SU-DHL-6 (cell line): ENCODE measurements at regions not wholly inside any gene's neighbourhood (a gene's known extent, or its start where the extent isn't known, plus 50 kb on each side); places are given as distances from the start of the nearest gene placed in this dataset.

ENCODE experiments used
- H2AFZ ChIP-seq: fragments of 200-600 bp; sonication (generic); 2 replicates; pipeline ENCODE4 v1.6.1; 2014; ENCODE audit warnings: low read depth, mild to moderate bottlenecking, moderate library complexity, mixed read lengths, antibody characterized with exemption, low read length; ENCODE audit not compliant: severe bottlenecking
- H3F3A ChIP-seq: fragments of 200-600 bp; shearing (Covaris generic); 2 replicates; pipeline ENCODE4 v1.6.0; 2016; ENCODE audit warnings: antibody characterized with exemption, mild to moderate bottlenecking; ENCODE audit not compliant: insufficient read depth
- H3K27ac ChIP-seq: fragments of 200-600 bp; sonication (generic); 2 replicates; pipeline ENCODE4 v1.5.1; 2016; ENCODE audit warnings: low read depth, mild to moderate bottlenecking, low read length, moderate library complexity, mixed read lengths
- H3K27me3 ChIP-seq: fragments of 200-600 bp; sonication (generic), shearing (Covaris generic); 2 replicates; pipeline ENCODE4 v1.6.0; 2014; ENCODE audit warnings: mild to moderate bottlenecking, low read length
- H3K36me3 ChIP-seq: fragments of 200-600 bp; sonication (generic); 2 replicates; pipeline ENCODE4 v1.6.1; 2014; ENCODE audit warnings: mild to moderate bottlenecking, low read length, mixed read lengths
- H3K4me2 ChIP-seq: fragments of 300-600, 200-600 bp; shearing (Covaris generic), sonication (generic); 2 replicates; pipeline ENCODE4 v1.6.0; 2014; ENCODE audit warnings: low read length, low read depth, mild to moderate bottlenecking; ENCODE audit not compliant: poor library complexity, severe bottlenecking
- H3K4me3 ChIP-seq: fragments of 200-600 bp; sonication (generic); 2 replicates; pipeline ENCODE4 v1.5.1; 2014; ENCODE audit warnings: antibody characterized with exemption, low read length, mild to moderate bottlenecking, mixed read lengths; ENCODE audit not compliant: insufficient read depth, poor library complexity, severe bottlenecking
- H3K79me2 ChIP-seq: fragments of 200-600 bp; sonication (generic); 2 replicates; pipeline ENCODE4 v1.6.1; 2014; ENCODE audit warnings: mild to moderate bottlenecking, low read length, moderate library complexity; ENCODE audit not compliant: insufficient read depth
- H3K9ac ChIP-seq: fragments of 200-600 bp; sonication (generic); 2 replicates; pipeline ENCODE4 v1.7.0; 2014; ENCODE audit warnings: mild to moderate bottlenecking, low read length
- H3K9me2 ChIP-seq: fragments of 200-600 bp; sonication (generic); replicated peaks from 2 replicates; pipeline ENCODE4 v1.6.1; 2014; ENCODE audit warnings: low read length; ENCODE audit not compliant: insufficient read depth
- H3K9me3 ChIP-seq: fragments of 200-600 bp; sonication (generic); 2 replicates; pipeline ENCODE4 v1.6.1; 2014; ENCODE audit warnings: low read length, mixed read lengths; ENCODE audit not compliant: insufficient read depth
- H4K20me1 ChIP-seq: fragments of 200-600 bp; sonication (generic); 2 replicates; pipeline ENCODE4 v1.6.1; 2014; ENCODE audit warnings: low read depth, mild to moderate bottlenecking, antibody characterized with exemption, low read length, moderate library complexity, mixed read lengths
- EZH2phosphoT487 ChIP-seq: fragments of 200-600 bp; sonication (generic), shearing (Covaris generic); conservative IDR thresholded peaks from 2 replicates; pipeline ENCODE4 v1.6.1; 2018; ENCODE audit warnings: mild to moderate bottlenecking, antibody characterized with exemption, low read length, moderate library complexity, mixed read lengths
- TF ChIP-seq, protein P1 (sequence below): fragments of 200-600 bp; sonication (generic); IDR thresholded peaks from one replicate; pipeline ENCODE4 v1.5.1; 2017; ENCODE audit warnings: antibody characterized with exemption, mild to moderate bottlenecking, low read length, moderate library complexity; ENCODE audit not compliant: insufficient read depth, poor library complexity, severe bottlenecking

DNA sequence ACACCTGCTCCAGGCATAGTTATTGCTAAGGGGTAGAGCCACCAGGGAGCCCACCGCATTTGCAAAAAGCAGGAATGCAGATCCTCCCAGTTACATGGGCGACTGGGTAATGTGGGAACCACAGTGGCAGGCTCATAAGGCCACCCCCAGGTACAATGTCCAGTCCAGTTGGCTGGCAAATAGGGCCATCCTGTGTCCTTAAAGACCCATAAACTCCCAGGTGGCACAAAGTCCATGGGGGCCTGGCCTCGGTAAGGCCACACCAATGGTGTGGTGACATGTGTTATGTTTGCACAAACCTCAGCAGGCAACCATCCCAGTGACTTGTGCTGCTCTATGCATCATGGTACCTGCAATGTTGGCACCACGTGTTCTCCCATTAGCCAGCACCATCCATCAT, 283.6 kb upstream of the GYPC start:
- no peaks in the 10 kb centered on the region for H3K79me2 ChIP-seq
- H3K9ac ChIP-seq, result no peak overlapping the region
- H4K20me1 ChIP-seq, result no peaks in the 10 kb centered on the region
- no peaks in the 10 kb centered on the region for H3K9me3 ChIP-seq
- H3K4me3 ChIP-seq, result no peak overlapping the region
- no peak overlapping the region for H3K4me2 ChIP-seq
- TF ChIP-seq, protein P1, sequence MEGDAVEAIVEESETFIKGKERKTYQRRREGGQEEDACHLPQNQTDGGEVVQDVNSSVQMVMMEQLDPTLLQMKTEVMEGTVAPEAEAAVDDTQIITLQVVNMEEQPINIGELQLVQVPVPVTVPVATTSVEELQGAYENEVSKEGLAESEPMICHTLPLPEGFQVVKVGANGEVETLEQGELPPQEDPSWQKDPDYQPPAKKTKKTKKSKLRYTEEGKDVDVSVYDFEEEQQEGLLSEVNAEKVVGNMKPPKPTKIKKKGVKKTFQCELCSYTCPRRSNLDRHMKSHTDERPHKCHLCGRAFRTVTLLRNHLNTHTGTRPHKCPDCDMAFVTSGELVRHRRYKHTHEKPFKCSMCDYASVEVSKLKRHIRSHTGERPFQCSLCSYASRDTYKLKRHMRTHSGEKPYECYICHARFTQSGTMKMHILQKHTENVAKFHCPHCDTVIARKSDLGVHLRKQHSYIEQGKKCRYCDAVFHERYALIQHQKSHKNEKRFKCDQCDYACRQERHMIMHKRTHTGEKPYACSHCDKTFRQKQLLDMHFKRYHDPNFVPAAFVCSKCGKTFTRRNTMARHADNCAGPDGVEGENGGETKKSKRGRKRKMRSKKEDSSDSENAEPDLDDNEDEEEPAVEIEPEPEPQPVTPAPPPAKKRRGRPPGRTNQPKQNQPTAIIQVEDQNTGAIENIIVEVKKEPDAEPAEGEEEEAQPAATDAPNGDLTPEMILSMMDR, result no peak
- no peak for TF ChIP-seq EZH2phosphoT487
- no peaks in the 10 kb centered on the region for H3F3A ChIP-seq
- H3K27ac ChIP-seq, result no peak overlapping the region
- no peaks in the 10 kb centered on the region for H3K9me2 ChIP-seq
- no peaks in the 10 kb centered on the region for H3K36me3 ChIP-seq
- no peak overlapping the region for H2AFZ ChIP-seq
- no peaks in the 10 kb centered on the region for H3K27me3 ChIP-seq

DNA sequence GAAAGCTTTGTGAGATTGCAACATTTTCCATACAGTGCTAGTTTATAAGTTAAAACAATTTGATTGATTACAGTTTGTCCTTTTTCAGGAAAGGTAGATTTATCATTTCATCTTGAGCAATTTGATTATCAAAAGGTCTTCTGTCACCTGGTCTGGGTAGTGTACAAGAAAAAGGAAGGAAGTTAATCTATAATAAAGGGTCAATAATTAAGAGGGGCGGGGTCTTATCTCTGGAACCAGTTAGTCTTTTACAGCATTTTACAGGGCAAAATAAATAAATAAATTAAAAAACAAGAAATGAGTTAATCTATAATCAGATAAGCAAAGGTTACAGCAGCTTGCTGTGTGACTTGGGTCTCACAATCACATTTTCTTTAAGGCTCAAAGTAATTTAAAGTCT, 277.8 kb upstream of the GYPC start:
- no peaks in the 10 kb centered on the region for H3K79me2 ChIP-seq
- no peaks in the 10 kb centered on the region for H4K20me1 ChIP-seq
- H3K27me3 ChIP-seq, result no peaks in the 10 kb centered on the region
- H3F3A ChIP-seq, result no peaks in the 10 kb centered on the region
- no peak overlapping the region for H3K4me3 ChIP-seq
- H2AFZ ChIP-seq, result no peak overlapping the region
- no peak overlapping the region for H3K4me2 ChIP-seq
- H3K9me3 ChIP-seq, result no peaks in the 10 kb centered on the region
- no peaks in the 10 kb centered on the region for H3K9me2 ChIP-seq
- H3K36me3 ChIP-seq, result no peaks in the 10 kb centered on the region
- no peak overlapping the region for H3K9ac ChIP-seq
- TF ChIP-seq, protein P1, result no peak
- no peak for TF ChIP-seq EZH2phosphoT487
- no peak overlapping the region for H3K27ac ChIP-seq

DNA sequence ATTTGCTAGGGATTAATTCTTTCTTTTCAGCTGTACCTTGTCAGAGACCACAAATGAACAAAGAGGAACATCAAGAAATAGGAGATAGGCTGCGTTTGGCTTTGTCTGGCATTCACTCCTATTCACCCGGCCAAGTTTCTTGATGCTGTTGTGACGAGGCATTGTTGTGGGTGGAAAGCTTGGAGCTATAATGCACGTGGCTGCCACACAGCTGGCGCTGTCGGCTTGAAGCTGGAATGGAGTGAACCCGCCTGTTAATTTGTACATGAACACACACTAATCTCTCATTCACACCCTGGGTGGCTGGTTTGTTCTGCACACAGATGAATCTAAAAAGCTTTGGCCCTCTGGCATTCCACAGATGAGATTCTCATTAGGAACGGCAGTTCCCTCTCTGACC, 274.9 kb upstream of the GYPC start:
- no peak overlapping the region for H3K27ac ChIP-seq
- H3K9me3 ChIP-seq, result no peaks in the 10 kb centered on the region
- TF ChIP-seq, protein P1, result no peak
- no peak for TF ChIP-seq EZH2phosphoT487

DNA sequence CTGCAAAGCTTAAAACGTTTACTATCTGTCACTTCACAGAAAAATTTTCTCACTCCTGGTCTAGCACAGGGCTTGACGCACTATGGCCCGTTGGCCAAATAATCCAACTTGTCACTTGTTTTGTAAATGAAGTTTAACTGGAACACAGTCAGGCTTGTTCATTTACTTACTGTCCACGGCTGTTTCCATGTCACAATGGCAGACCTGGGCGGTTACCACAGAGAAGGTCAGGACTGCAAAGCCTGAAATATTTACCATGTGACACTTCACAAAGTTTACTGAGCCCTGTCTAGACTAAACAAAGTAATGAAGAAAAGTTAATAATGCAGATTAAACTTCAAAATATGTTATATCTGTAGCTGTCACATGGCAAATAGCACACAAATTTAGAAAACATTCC, 273.0 kb upstream of the GYPC start:
- H3K9ac ChIP-seq, result no peak overlapping the region
- H3K27me3 ChIP-seq, result no peaks in the 10 kb centered on the region
- no peaks in the 10 kb centered on the region for H3K79me2 ChIP-seq
- H2AFZ ChIP-seq, result no peak overlapping the region
- H3F3A ChIP-seq, result no peaks in the 10 kb centered on the region
- no peaks in the 10 kb centered on the region for H3K9me3 ChIP-seq
- no peaks in the 10 kb centered on the region for H3K9me2 ChIP-seq
- H3K27ac ChIP-seq, result no peak overlapping the region
- no peak overlapping the region for H3K4me3 ChIP-seq
- no peaks in the 10 kb centered on the region for H3K36me3 ChIP-seq
- no peaks in the 10 kb centered on the region for H4K20me1 ChIP-seq
- no peak overlapping the region for H3K4me2 ChIP-seq
- TF ChIP-seq EZH2phosphoT487, result no peak
- TF ChIP-seq, protein P1, result no peak

More for the DNA sequence above, 274.9 kb upstream of the GYPC start:
- Histone ChIP-seq H2AFZ (no peak overlapping the region), H3K79me2 (no peaks in the 10 kb centered on the region), H4K20me1 (no peaks in the 10 kb centered on the region), H3K9me2 (no peaks in the 10 kb centered on the region), H3K9ac (no peak overlapping the region), H3K4me2 (no peak overlapping the region), H3F3A (no peaks in the 10 kb centered on the region), H3K4me3 (no peak overlapping the region), H3K36me3 (no peaks in the 10 kb centered on the region), H3K27me3 (no peaks in the 10 kb centered on the region)
